Sciatic nerve (tissue), 2 donors: ENCODE measurements at regions not wholly inside any gene's neighbourhood (a gene's known extent, or its start where the extent isn't known, plus 50 kb on each side); places are given as distances from the start of the nearest gene placed in this dataset.
"Not testable (repeated sequence)": the region's sequence is repeated elsewhere in the genome, so short reads cannot be mapped to it uniquely, and the experiment has no call there.

Source experiments
- ATAC-seq: fragments of 200-7000 bp; cut with Tn5 transposase; one replicate; pipeline ENCODE4 v1.9.1; 2020; ENCODE audit warnings: mild to moderate bottlenecking, moderate library complexity
- DNase-seq: peaks from one replicate; pipeline ENCODE4 v3.0.0-alpha.2; 2020; ENCODE audit warnings: low spot score
- intact Hi-C: fragments of 100-400 bp; cut with DNase I; formaldehyde crosslinking; loops from one replicate; pipeline ENCODE4 v1.14.2; 2022
- donor health status: DM: no; HTN: no; CAD: no.
- donor health status: DM: no; HTN: no; CAD: no.

GRCh38 chr6:17224501-17224900 lies 56.7 kb upstream of the RBM24 start:
- intact Hi-C loops, ATAC-seq, DNase-seq: not testable (repeated sequence)

GRCh38 chr6:17225767-17226630 lies 55.2 kb upstream of the RBM24 start:
- ATAC-seq (no peak), DNase-seq (no peak)
- intact Hi-C loops, result no loop called here

GRCh38 chr6:17226786-17227233 lies 54.4 kb upstream of the RBM24 start:
- intact Hi-C loops, result no loop called here
- no peak for ATAC-seq
- no peak for DNase-seq

GRCh38 chr6:17227403-17227802 lies 53.8 kb upstream of the RBM24 start:
- DNase-seq (no peak), ATAC-seq (no peak)
- intact Hi-C loops, result no loop called here
